Motor neuron (in vitro differentiated cells): ENCODE measurements at regions not wholly inside any gene's neighbourhood (a gene's known extent, or its start where the extent isn't known, plus 50 kb on each side); places are given as distances from the start of the nearest gene placed in this dataset.

ENCODE experiments used
- ATAC-seq, 8 experiments: fragments of 200-7000 bp; cut with Tn5 transposase; replicated peaks in 6 of 8; 2 replicates each; pipeline ENCODE4 v1.8.0; 2021; ENCODE audit warnings: mild to moderate bottlenecking in 8 of 8, moderate library complexity in 8 of 8
- H3K27ac ChIP-seq, 2 donors: fragments of 250-450 bp; sonication (Bioruptor Pico); 2 replicates each; pipeline ENCODE4 v1.9.0; 2021; ENCODE audit warnings: antibody characterized with exemption in 2 of 2, mild to moderate bottlenecking in 2 of 2, moderate library complexity in 1 of 2
- H3K4me1 ChIP-seq, 2 donors: fragments of 250-450 bp; sonication (Bioruptor Pico); replicated peaks in 1 of 2; 2 replicates each; pipeline ENCODE4 v1.6.1; 2021; ENCODE audit warnings: antibody characterized with exemption in 2 of 2, mild to moderate bottlenecking in 2 of 2, moderate library complexity in 1 of 2
- H3K4me3 ChIP-seq, 5 donors: fragments of 250-450 bp; sonication (Bioruptor Pico); 2 replicates each; pipeline ENCODE4 v1.9.0; 2021; ENCODE audit warnings: antibody characterized with exemption in 5 of 5, mild to moderate bottlenecking in 5 of 5, moderate library complexity in 4 of 5
- WGBS, 10 experiments: fragments of 450-650 bp; shearing (Covaris generic); methylation state at CpG; one replicate each; pipeline ENCODE4 v1.0.0; 2022; 5-methylcytosine and 5-hydroxymethylcytosine counted together
- in situ Hi-C, 9 experiments: fragments of 400-800 bp; cut with MboI; loops; one replicate each; pipeline ENCODE4 v1.15.0; 2021; ENCODE audit warnings: low sequenced_read_pairs in 9 of 9, low pct_unique_long_range_greater_than_20kb in 2 of 9; ENCODE audit not compliant: unreplicated experiment in 9 of 9

- in situ Hi-C loops, result no loop called here
- Histone ChIP-seq H3K4me3 (no peak overlapping the region), H3K4me1 (peaks cover 0 to under 1% of the 10 kb centered on the region in 2 donors), H3K27ac (no peak overlapping the region)
- WGBS, 10 experiments, result 50 to 100% (median 86%) methylated on average over 1 to 4 of the region's 4 CpGs
- ATAC-seq, result no peak
Observed at GRCh38 chr1:199751962-199752687, 275.4 kb upstream of the NR5A2 start.

GRCh38 chr1:199752688-199753027 lies 274.9 kb upstream of the NR5A2 start:
- 70 to 100% (median 85%) methylated on average over 2 of the region's 2 CpGs; no CpG with 5 or more reads in 2 of the 10 experiments for WGBS, 10 experiments

GRCh38 chr1:199753513-199753912 lies 274.0 kb upstream of the NR5A2 start:
- Histone ChIP-seq H3K27ac (no peak overlapping the region), H3K4me3 (no peak overlapping the region), H3K4me1 (no peaks in the 10 kb centered on the region)
- in situ Hi-C loops, result no loop called here
- WGBS, 10 experiments, result 20 to 100% (median 81%) methylated on average over 1 to 2 of the region's 2 CpGs; no CpG with 5 or more reads in 1 of the 10 experiments
- no peak for ATAC-seq

More at GRCh38 chr1:199752688-199753027, 274.9 kb upstream of the NR5A2 start:
- in situ Hi-C loops, result no loop called here
- Histone ChIP-seq H3K27ac (no peak overlapping the region), H3K4me3 (no peak overlapping the region), H3K4me1 (no peaks in the 10 kb centered on the region)
- ATAC-seq, result no peak

- no peak overlapping the region for H3K27ac ChIP-seq
- no peak for ATAC-seq
- H3K4me1 ChIP-seq, result no peaks in the 10 kb centered on the region
- no peak overlapping the region for H3K4me3 ChIP-seq
- in situ Hi-C loops, result no loop called here
- WGBS, 10 experiments, result 13 to 83% (median 71%) methylated on average over 1 to 2 of the region's 2 CpGs; no CpG with 5 or more reads in 2 of the 10 experiments
Observed at GRCh38 chr1:199756066-199756465, 271.4 kb upstream of the NR5A2 start.

- Histone ChIP-seq H3K27ac (no peak overlapping the region), H3K4me1 (peaks cover 5 to 8% of the 10 kb centered on the region in 2 donors), H3K4me3 (no peak overlapping the region)
- peak in 2 of 8 experiments; percentile 13 to 16 for ATAC-seq
- 17 to 100% (median 69%) methylated on average over 1 to 3 of the region's 3 CpGs for WGBS, 10 experiments
- in situ Hi-C loops, result no loop called here
Observed at GRCh38 chr1:199758626-199759255, 268.8 kb upstream of the NR5A2 start.

- H3K27ac ChIP-seq, result no peak overlapping the region
- peaks cover 5 to 8% of the 10 kb centered on the region in 2 donors for H3K4me1 ChIP-seq
- 4 to 89% (median 58%) methylated on average over 1 to 3 of the region's 3 CpGs; no CpG with 5 or more reads in 2 of the 10 experiments for WGBS, 10 experiments
- ATAC-seq, result peak in 4 of 8 experiments; percentile 44 to 72 (median 56)
- in situ Hi-C loops, result no loop called here
- no peak overlapping the region for H3K4me3 ChIP-seq
Observed at GRCh38 chr1:199759268-199759730, 268.2 kb upstream of the NR5A2 start.

- Histone ChIP-seq H3K4me1 (peaks cover 5 to 8% of the 10 kb centered on the region in 2 donors), H3K4me3 (no peak overlapping the region), H3K27ac (no peak overlapping the region)
- 40 to 100% (median 62%) methylated on average over 1 to 5 of the region's 5 CpGs; no CpG with 5 or more reads in 1 of the 10 experiments for WGBS, 10 experiments
- in situ Hi-C loops, result no loop called here
- ATAC-seq, result peak in 3 of 8 experiments; percentile 24 to 52 (median 38)
Observed at GRCh38 chr1:199762572-199762971, 264.9 kb upstream of the NR5A2 start.

- H3K4me1 ChIP-seq, result peaks cover 5 to 8% of the 10 kb centered on the region in 2 donors
- no peak overlapping the region for H3K4me3 ChIP-seq
- ATAC-seq, result no peak
- in situ Hi-C loops, result no loop called here
- no peak overlapping the region for H3K27ac ChIP-seq
Observed at GRCh38 chr1:199766218-199766792, 261.2 kb upstream of the NR5A2 start.

GRCh38 chr1:199767700-199768099 lies 259.8 kb upstream of the NR5A2 start:
- ATAC-seq, result peak in 2 of 8 experiments; percentile 51 to 54
- no peak overlapping the region for H3K27ac ChIP-seq
- in situ Hi-C loops, result no loop called here
- peaks cover 3% of the 10 kb centered on the region in 2 donors for H3K4me1 ChIP-seq
- WGBS, 10 experiments, result 17 to 94% (median 54%) methylated on average over 1 to 2 of the region's 2 CpGs; no CpG with 5 or more reads in 2 of the 10 experiments
- H3K4me3 ChIP-seq, result no peak overlapping the region

GRCh38 chr1:199774433-199775089 lies 252.9 kb upstream of the NR5A2 start:
- Histone ChIP-seq H3K4me1 (peaks cover 0 to 4% of the 10 kb centered on the region in 2 donors), H3K27ac (no peak overlapping the region), H3K4me3 (no peak overlapping the region)
- in situ Hi-C loops, result no loop called here
- no peak for ATAC-seq
- 0 to 90% (median 67%) methylated on average over 1 of the region's 1 CpG; no CpG with 5 or more reads in 5 of the 10 experiments for WGBS, 10 experiments

- no peak for ATAC-seq
- H3K4me3 ChIP-seq, result no peak overlapping the region
- in situ Hi-C loops, result no loop called here
- peaks cover 0 to 4% of the 10 kb centered on the region in 2 donors for H3K4me1 ChIP-seq
- H3K27ac ChIP-seq, result no peak overlapping the region
- 0 to 100% (median 89%) methylated on average over 1 of the region's 1 CpG; no CpG with 5 or more reads in 2 of the 10 experiments for WGBS, 10 experiments
Observed at GRCh38 chr1:199776768-199777497, 250.6 kb upstream of the NR5A2 start.

GRCh38 chr1:199778324-199778955 lies 249.1 kb upstream of the NR5A2 start:
- in situ Hi-C loops, result no loop called here
- WGBS, 10 experiments, result 40 to 92% (median 64%) methylated on average over 1 to 3 of the region's 3 CpGs
- no peak overlapping the region for H3K4me3 ChIP-seq
- no peak overlapping the region for H3K27ac ChIP-seq
- H3K4me1 ChIP-seq, result peaks cover 0 to 4% of the 10 kb centered on the region in 2 donors
- peak in 2 of 8 experiments; percentile 26 for ATAC-seq
